HEK293 (cell line): ENCODE measurements at regions not wholly inside any gene's neighbourhood (a gene's known extent, or its start where the extent isn't known, plus 50 kb on each side); places are given as distances from the start of the nearest gene placed in this dataset.

Experiments used
- CTCF ChIA-PET: fragments of 350-600 bp; formaldehyde crosslinking; extraction: SDS; loops from one replicate; lab custom pipeline; 2021; ENCODE audit warnings: antibody characterized with exemption; lab: Yijun Ruan, JAX
- POLR2A ChIA-PET: fragments of 300-600 bp; formaldehyde crosslinking; extraction: SDS; loops from one replicate; lab custom pipeline; 2020; ENCODE audit warnings: antibody characterized with exemption, inconsistent platforms; lab: Yijun Ruan, JAX
- H3K27ac ChIP-seq: fragments of 200-500 bp; sonication (Bioruptor generic); 2 replicates; pipeline ENCODE4 v1.5.1; 2014; ENCODE audit warnings: low read depth, low read length, control low read depth, inconsistent platforms; ENCODE audit errors: extremely low read depth
- H3K36me3 ChIP-seq, 2 experiments: fragments of 200-500 bp in 1 of 2; sonication (Bioruptor generic) in 1 of 2; 1 replicate in 1 of 2; 2 replicates in 1 of 2; pipeline ENCODE4 v1.5.1; 2014 to 2017; ENCODE audit warnings: inconsistent platforms in 2 of 2, low read length in 2 of 2; ENCODE audit not compliant: control insufficient read depth in 2 of 2, insufficient read depth in 1 of 2
- H3K4me1 ChIP-seq: fragments of 200-500 bp; sonication (Bioruptor generic); 2 replicates; pipeline ENCODE4 v1.5.1; 2014; ENCODE audit warnings: mild to moderate bottlenecking, low read length, inconsistent platforms; ENCODE audit not compliant: control insufficient read depth, insufficient read depth
- H3K4me3 ChIP-seq: 2 replicates; pipeline ENCODE4 v1.5.1; 2011; ENCODE audit warnings: low read depth, mild to moderate bottlenecking, control low read depth, low read length, moderate library complexity
- H3K9me3 ChIP-seq: fragments of 200-500 bp; sonication (Bioruptor generic); 2 replicates; pipeline ENCODE4 v1.5.1; 2014; ENCODE audit warnings: low read depth, low read length, inconsistent platforms; ENCODE audit not compliant: control insufficient read depth, insufficient read depth
- AEBP2 ChIP-seq: fragments of 450-650 bp; formaldehyde crosslinking; IDR thresholded peaks from 2 replicates; pipeline ENCODE4 v1.5.1; 2016; ENCODE audit warnings: missing biosample characterization, missing genetic modification characterization, borderline replicate concordance
- ATF2 ChIP-seq: fragments of 450-650 bp; formaldehyde crosslinking; IDR thresholded peaks from 2 replicates; pipeline ENCODE4 v1.5.1; 2016; ENCODE audit warnings: missing biosample characterization, missing genetic modification characterization, low read depth
- BCL6B ChIP-seq: fragments of 450-650 bp; formaldehyde crosslinking; IDR thresholded peaks from 2 replicates; pipeline ENCODE4 v1.5.1; 2017; ENCODE audit warnings: missing biosample characterization, missing genetic modification characterization
- IKZF3 ChIP-seq: fragments of 450-650 bp; IDR thresholded peaks from 2 replicates; pipeline ENCODE4 v1.5.0; 2018; ENCODE audit warnings: missing biosample characterization, mild to moderate bottlenecking, missing genetic modification characterization, moderate library complexity
- INSM2 ChIP-seq: fragments of 450-650 bp; formaldehyde crosslinking; IDR thresholded peaks from 2 replicates; pipeline ENCODE4 v1.5.1; 2016; ENCODE audit warnings: missing biosample characterization, missing genetic modification characterization
- PRDM10 ChIP-seq: fragments of 450-650 bp; formaldehyde crosslinking; IDR thresholded peaks from 2 replicates; pipeline ENCODE4 v1.5.1; 2016; ENCODE audit warnings: missing biosample characterization, missing genetic modification characterization
- SP7 ChIP-seq: fragments of 450-650 bp; formaldehyde crosslinking; IDR thresholded peaks from 2 replicates; pipeline ENCODE4 v1.5.1; 2016; ENCODE audit warnings: missing biosample characterization, missing genetic modification characterization
- ZBTB26 ChIP-seq: fragments of 450-650 bp; formaldehyde crosslinking; optimal IDR thresholded peaks from 2 replicates; pipeline ENCODE3; 2016; ENCODE audit warnings: missing biosample characterization, mild to moderate bottlenecking, missing genetic modification characterization
- ZBTB48 ChIP-seq: fragments of 450-650 bp; formaldehyde crosslinking; IDR thresholded peaks from 2 replicates; pipeline ENCODE4 v1.5.1; 2016; ENCODE audit warnings: missing biosample characterization, missing genetic modification characterization
- ZBTB7A ChIP-seq: fragments of 450-650 bp; formaldehyde crosslinking; IDR thresholded peaks from 2 replicates; pipeline ENCODE4 v1.5.1; 2016; ENCODE audit warnings: low read depth, missing biosample characterization, missing genetic modification characterization
- ZNF132 ChIP-seq: fragments of 450-650 bp; formaldehyde crosslinking; IDR thresholded peaks from 2 replicates; pipeline ENCODE4 v1.5.1; 2017; ENCODE audit warnings: missing biosample characterization, missing genetic modification characterization, borderline replicate concordance
- ZNF623 ChIP-seq: fragments of 450-650 bp; formaldehyde crosslinking; IDR thresholded peaks from 2 replicates; pipeline ENCODE4 v1.5.1; 2016; ENCODE audit warnings: missing biosample characterization, missing genetic modification characterization
- ZNF624 ChIP-seq: fragments of 450-650 bp; formaldehyde crosslinking; IDR thresholded peaks from 2 replicates; pipeline ENCODE4 v1.5.1; 2017; ENCODE audit warnings: missing biosample characterization, missing genetic modification characterization
- ZNF654 ChIP-seq: fragments of 450-650 bp; formaldehyde crosslinking; IDR thresholded peaks from 2 replicates; pipeline ENCODE4 v1.5.1; 2016; ENCODE audit warnings: low read depth, missing biosample characterization, missing genetic modification characterization
- ZNF677 ChIP-seq: fragments of 450-650 bp; IDR thresholded peaks from 2 replicates; pipeline ENCODE4 v1.5.0; 2018; ENCODE audit warnings: missing biosample characterization, mild to moderate bottlenecking, missing genetic modification characterization, moderate library complexity

- TF ChIP-seq ZNF677 = no peak
These were observed 54.4 kb upstream of the PNRC1 start (continued) for GRCh38 chr6:89026151-89026550.

GRCh38 chr6:89025633-89026032 is 54.9 kb upstream of the PNRC1 start:
- Histone ChIP-seq H3K9me3 (no peaks in the 10 kb centered on the region), H3K4me1 (peaks cover 2% of the 10 kb centered on the region; the same call in 1 of the 2 replicates), H3K27ac (no peak overlapping the region), H3K36me3 (no peaks in the 10 kb centered on the region), H3K4me3 (no peak overlapping the region)
- ChIA-PET POLR2A (interaction anchor here (1.1 kb wide), 1 partner anchor 55 kb away, joined by 4 read pairs; the partner anchor contains the start of gene PNRC1), CTCF (no interaction called here)
- TF ChIP-seq ZNF623 (tag by site-specific recombination) (no peak), INSM2 (no peak), ZNF654 (tag by site-specific recombination) (no peak)

- Histone ChIP-seq H3K36me3 (no peaks in the 10 kb centered on the region), H3K4me1 (peaks cover 2% of the 10 kb centered on the region; the same call in 1 of the 2 replicates), H3K9me3 (no peaks in the 10 kb centered on the region), H3K4me3 (no peak overlapping the region), H3K27ac (no peak overlapping the region)
- ChIA-PET CTCF (no interaction called here), POLR2A (interaction anchor here (1.7 kb wide), 1 partner anchor 56 kb away, joined by 5 read pairs; the partner anchor contains the start of gene PNRC1)
- TF ChIP-seq ZBTB48 (tag by site-specific recombination) = 0 out of 2 replicates have a peak, but pooled peaks have one; percentile 9
- no peak for TF ChIP-seq AEBP2 (tag by site-specific recombination)
- no peak for TF ChIP-seq ZNF624 (tag by site-specific recombination)
- TF ChIP-seq ZNF132 = no peak
- no peak for TF ChIP-seq ZBTB7A (tag by site-specific recombination)
- TF ChIP-seq ZBTB26 = no peak
- 0 out of 2 replicates have a peak, but pooled peaks have one; percentile 15 for TF ChIP-seq BCL6B (tag by site-specific recombination)
- TF ChIP-seq SP7 (tag by site-specific recombination) = no peak
- peak; percentile 49 for TF ChIP-seq PRDM10 (tag by site-specific recombination)
- TF ChIP-seq IKZF3 (tag by site-specific recombination) = no peak
- no peak for TF ChIP-seq ZNF654 (tag by site-specific recombination)
- TF ChIP-seq ATF2 = 0 out of 2 replicates have a peak, but pooled peaks have one; percentile 3
These were observed 56.1 kb upstream of the PNRC1 start for GRCh38 chr6:89024456-89024855.
